ENCODE measurements at regions not wholly inside any gene's neighbourhood (a gene's known extent, or its start where the extent isn't known, plus 50 kb on each side); places are given as distances from the start of the nearest gene placed in this dataset.
"Not testable (repeated sequence)": the region's sequence is repeated elsewhere in the genome, so short reads cannot be mapped to it uniquely, and the experiment has no call there.

GRCh38 chr4:120636120-120636630, 286.4 kb downstream of the PRDM5 start:
- DNase-seq, result no peak

GRCh38 chr4:120633810-120634209, 288.7 kb downstream of the PRDM5 start:
- no peak for DNase-seq

GRCh38 chr4:120630427-120630826, 292.1 kb downstream of the PRDM5 start:
- DNase-seq, result no peak

- DNase-seq, result no peak
Measured at GRCh38 chr4:120629546-120630108, 292.9 kb downstream of the PRDM5 start.

GRCh38 chr4:120622601-120623000, 299.9 kb downstream of the PRDM5 start:
- no peak for DNase-seq

- DNase-seq, result no peak
Measured at GRCh38 chr4:120617171-120617570, 305.4 kb downstream of the PRDM5 start.

- DNase-seq, result no peak
Measured at GRCh38 chr4:120616041-120616440, 306.5 kb downstream of the PRDM5 start.

GRCh38 chr4:120613778-120614177, 308.7 kb downstream of the PRDM5 start:
- DNase-seq, result no peak

- no peak for DNase-seq
Measured at GRCh38 chr4:120611092-120611491, 311.4 kb downstream of the PRDM5 start.

- no peak for DNase-seq
Measured at GRCh38 chr4:120591038-120591437, 331.5 kb downstream of the PRDM5 start.

- no peak for DNase-seq
Measured at GRCh38 chr4:120589787-120590186, 332.7 kb downstream of the PRDM5 start.

- no peak for DNase-seq
Measured at GRCh38 chr4:120568731-120569130, 353.8 kb downstream of the PRDM5 start.

- no peak for DNase-seq
Measured at GRCh38 chr4:120561648-120562047, 360.9 kb downstream of the PRDM5 start.

GRCh38 chr4:120557372-120557771, 365.2 kb downstream of the PRDM5 start:
- no peak for DNase-seq

GRCh38 chr4:120555058-120555457, 367.5 kb downstream of the PRDM5 start:
- no peak for DNase-seq

- DNase-seq, result no peak
Measured at GRCh38 chr4:120554086-120554485, 368.4 kb downstream of the PRDM5 start.

- DNase-seq, result not testable (repeated sequence)
Measured at GRCh38 chr4:120550624-120551220, 371.8 kb downstream of the PRDM5 start.

- no peak for DNase-seq
Measured at GRCh38 chr4:120549011-120549570, 373.4 kb downstream of the PRDM5 start.

GRCh38 chr4:120545391-120545790, 377.1 kb downstream of the PRDM5 start:
- DNase-seq, result no peak

- DNase-seq, result no peak
Measured at GRCh38 chr4:120544838-120545237, 377.7 kb downstream of the PRDM5 start.

GRCh38 chr4:120540625-120541024, 381.9 kb downstream of the PRDM5 start:
- DNase-seq, result no peak

- no peak for DNase-seq
Measured at GRCh38 chr4:120536884-120537283, 385.6 kb downstream of the PRDM5 start.

GRCh38 chr4:120528428-120528827, 394.1 kb downstream of the PRDM5 start:
- DNase-seq, result no peak

GRCh38 chr4:120526033-120526432, 396.5 kb downstream of the PRDM5 start:
- no peak for DNase-seq

- DNase-seq, result no peak
Measured at GRCh38 chr4:120525106-120525505, 397.4 kb downstream of the PRDM5 start.
